Smooth muscle cell (in vitro differentiated cells): ENCODE measurements at regions not wholly inside any gene's neighbourhood (a gene's known extent, or its start where the extent isn't known, plus 50 kb on each side); places are given as distances from the start of the nearest gene placed in this dataset.

Source experiments
- DNase-seq: peaks from one replicate; lab custom pipeline; 2025; ENCODE audit not compliant: unreplicated experiment; lab: John Stamatoyannopoulos, UW
- H2AFZ ChIP-seq: fragments of 200-600 bp; sonication (generic); 2 replicates; pipeline ENCODE4 v1.6.0; 2016; ENCODE audit warnings: antibody characterized with exemption, low read depth, mild to moderate bottlenecking
- H3F3A ChIP-seq: fragments of 200-600 bp; sonication (generic); 2 replicates; pipeline ENCODE4 v1.6.0; 2017; ENCODE audit warnings: antibody characterized with exemption, low read depth
- H3K27ac ChIP-seq: fragments of 200-600 bp; sonication (generic); 2 replicates; pipeline ENCODE4 v1.5.1; 2016; ENCODE audit warnings: low read depth, mild to moderate bottlenecking
- H3K27me3 ChIP-seq: fragments of 200-600 bp; sonication (generic); 2 replicates; pipeline ENCODE4 v1.6.1; 2016; ENCODE audit warnings: low read depth, mild to moderate bottlenecking
- H3K36me3 ChIP-seq: fragments of 200-600 bp; sonication (generic); 2 replicates; pipeline ENCODE4 v1.5.1; 2016; ENCODE audit warnings: low read depth
- H3K4me1 ChIP-seq: fragments of 200-600 bp; sonication (generic); 2 replicates; pipeline ENCODE4 v1.5.1; 2016; ENCODE audit warnings: low read depth
- H3K4me2 ChIP-seq: fragments of 200-600 bp; sonication (generic); 2 replicates; pipeline ENCODE4 v1.6.0; 2016; ENCODE audit warnings: mild to moderate bottlenecking
- H3K4me3 ChIP-seq: fragments of 200-600 bp; sonication (generic); 2 replicates; pipeline ENCODE4 v1.5.1; 2016; ENCODE audit warnings: mild to moderate bottlenecking
- H3K79me2 ChIP-seq: fragments of 200-600 bp; sonication (generic); 2 replicates; pipeline ENCODE4 v1.6.0; 2016; ENCODE audit warnings: low read depth, mild to moderate bottlenecking
- H3K9ac ChIP-seq: fragments of 200-600 bp; sonication (generic); 2 replicates; pipeline ENCODE4 v1.6.0; 2016; ENCODE audit warnings: low read depth
- H3K9me3 ChIP-seq: fragments of 200-600 bp; sonication (generic); replicated peaks from 2 replicates; pipeline ENCODE4 v1.5.1; 2016; ENCODE audit warnings: low read depth
- H4K20me1 ChIP-seq: fragments of 200-600 bp; sonication (generic); 2 replicates; pipeline ENCODE4 v1.6.0; 2016; ENCODE audit warnings: low read depth
- WGBS: methylation state at CpG from one replicate; pipeline ENCODE4 v1.1.7; 2016; ENCODE audit warnings: low lambda C conversion rate; 5-methylcytosine and 5-hydroxymethylcytosine counted together
- TF ChIP-seq, protein P1 (sequence below): fragments of 200-600 bp; sonication (generic); IDR thresholded peaks from 2 replicates; pipeline ENCODE4 v1.5.1; 2017; ENCODE audit warnings: borderline replicate concordance, mild to moderate bottlenecking, antibody characterized with exemption; ENCODE audit not compliant: insufficient read depth, poor library complexity, severe bottlenecking

DNA sequence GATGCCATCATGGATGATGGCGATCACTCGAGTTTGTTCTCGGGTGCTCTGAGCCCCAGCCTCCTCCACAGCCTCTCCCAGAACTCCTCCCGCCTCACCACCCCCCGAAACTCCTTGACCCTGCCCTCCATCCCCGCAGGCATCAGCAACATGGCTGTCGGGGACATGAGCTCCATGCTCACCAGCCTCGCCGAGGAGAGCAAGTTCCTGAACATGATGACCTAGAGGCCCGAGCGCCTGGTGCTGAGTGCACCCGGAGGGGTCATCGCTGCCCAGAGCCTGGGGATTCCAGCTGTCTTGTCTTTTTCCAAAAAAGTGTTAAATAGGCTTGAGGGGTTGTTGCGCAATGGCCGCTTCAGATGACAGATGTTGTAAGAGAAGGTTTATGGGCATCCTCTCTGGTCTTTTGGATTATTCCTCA is 254.8 kb downstream of the GLI2 start:
- Histone ChIP-seq H3K36me3 (peaks cover 5% of the 10 kb centered on the region), H3K4me3 (no peak overlapping the region), H4K20me1 (peaks cover 8% of the 10 kb centered on the region), H3F3A (no peaks in the 10 kb centered on the region), H3K4me2 (no peak overlapping the region), H3K9ac (no peak overlapping the region), H3K27me3 (no peaks in the 10 kb centered on the region), H3K4me1 (no peaks in the 10 kb centered on the region), H3K27ac (no peak overlapping the region), H3K9me3 (no peaks in the 10 kb centered on the region), H2AFZ (no peak overlapping the region), H3K79me2 (no peaks in the 10 kb centered on the region)
- TF ChIP-seq, protein P1, sequence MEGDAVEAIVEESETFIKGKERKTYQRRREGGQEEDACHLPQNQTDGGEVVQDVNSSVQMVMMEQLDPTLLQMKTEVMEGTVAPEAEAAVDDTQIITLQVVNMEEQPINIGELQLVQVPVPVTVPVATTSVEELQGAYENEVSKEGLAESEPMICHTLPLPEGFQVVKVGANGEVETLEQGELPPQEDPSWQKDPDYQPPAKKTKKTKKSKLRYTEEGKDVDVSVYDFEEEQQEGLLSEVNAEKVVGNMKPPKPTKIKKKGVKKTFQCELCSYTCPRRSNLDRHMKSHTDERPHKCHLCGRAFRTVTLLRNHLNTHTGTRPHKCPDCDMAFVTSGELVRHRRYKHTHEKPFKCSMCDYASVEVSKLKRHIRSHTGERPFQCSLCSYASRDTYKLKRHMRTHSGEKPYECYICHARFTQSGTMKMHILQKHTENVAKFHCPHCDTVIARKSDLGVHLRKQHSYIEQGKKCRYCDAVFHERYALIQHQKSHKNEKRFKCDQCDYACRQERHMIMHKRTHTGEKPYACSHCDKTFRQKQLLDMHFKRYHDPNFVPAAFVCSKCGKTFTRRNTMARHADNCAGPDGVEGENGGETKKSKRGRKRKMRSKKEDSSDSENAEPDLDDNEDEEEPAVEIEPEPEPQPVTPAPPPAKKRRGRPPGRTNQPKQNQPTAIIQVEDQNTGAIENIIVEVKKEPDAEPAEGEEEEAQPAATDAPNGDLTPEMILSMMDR = no peak
- no peak for DNase-seq
- 95% methylated on average over 15 of the region's 15 CpGs for WGBS

DNA sequence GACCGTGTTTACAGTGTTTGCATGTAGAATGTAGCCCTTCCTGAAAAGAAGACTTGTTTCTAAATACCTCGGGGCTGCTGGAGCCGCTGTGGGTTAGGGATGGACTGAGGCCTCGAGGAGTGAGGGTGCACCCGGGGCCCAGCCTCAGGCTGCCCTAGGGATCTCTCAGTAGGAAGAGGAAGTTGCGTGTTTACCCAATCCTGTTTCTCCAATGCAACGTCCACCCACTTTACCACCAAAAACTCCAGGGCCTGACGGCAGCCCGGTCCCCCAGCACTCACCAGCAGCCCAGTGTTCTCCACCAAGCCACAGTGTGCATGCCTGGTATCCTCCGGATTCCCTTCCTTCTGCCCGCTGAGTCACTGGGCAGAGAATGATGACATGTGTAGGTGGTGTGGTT is 255.8 kb downstream of the GLI2 start:
- Histone ChIP-seq H3K27me3 (no peaks in the 10 kb centered on the region), H3K4me3 (no peak overlapping the region), H3K4me2 (no peak overlapping the region), H3K36me3 (peaks cover 5% of the 10 kb centered on the region), H3K9ac (no peak overlapping the region), H3F3A (no peaks in the 10 kb centered on the region), H2AFZ (no peak overlapping the region), H4K20me1 (peaks cover 8% of the 10 kb centered on the region), H3K27ac (no peak overlapping the region), H3K79me2 (no peaks in the 10 kb centered on the region), H3K4me1 (no peaks in the 10 kb centered on the region), H3K9me3 (no peaks in the 10 kb centered on the region)
- WGBS = 70% methylated on average over 11 of the region's 11 CpGs
- TF ChIP-seq, protein P1 = no peak
- no peak for DNase-seq

DNA sequence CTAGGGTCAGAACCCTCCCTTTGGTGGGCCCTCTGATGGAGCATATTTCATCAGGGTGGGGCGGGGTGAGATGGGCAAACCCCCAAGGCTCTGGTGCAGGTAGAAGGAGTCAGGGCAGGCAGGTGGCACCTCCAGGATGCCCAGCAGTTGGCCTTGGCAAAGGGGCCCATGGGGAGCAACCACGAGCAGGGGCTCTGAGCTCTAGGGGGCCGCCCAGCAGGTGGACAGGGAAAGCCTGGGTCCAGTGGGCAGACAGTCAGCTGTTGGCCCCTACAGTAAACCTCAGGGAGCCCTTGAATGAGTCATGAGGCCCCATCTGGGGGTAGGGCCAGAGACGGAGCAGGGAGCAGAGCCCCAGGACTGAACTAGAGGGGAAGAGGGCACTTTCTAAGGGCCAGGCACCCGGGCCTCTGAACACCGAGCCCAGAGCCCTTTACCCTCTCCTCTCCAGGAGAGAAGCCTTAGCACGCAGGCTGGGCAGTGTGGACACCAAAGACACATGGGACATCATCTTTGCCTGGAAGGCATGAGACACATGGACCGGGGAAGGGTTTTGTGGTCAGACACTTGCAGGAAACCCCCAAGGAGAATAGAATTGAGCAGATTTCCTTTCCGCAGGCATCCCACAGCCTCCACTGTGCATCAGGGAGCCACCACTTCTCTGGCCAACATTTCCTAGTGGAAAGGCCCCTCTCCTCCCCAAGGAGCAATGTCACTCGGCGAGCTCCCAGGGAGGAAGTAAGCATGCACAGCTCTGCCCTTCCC is 257.3 kb downstream of the GLI2 start:
- Histone ChIP-seq H4K20me1 (peaks cover 8% of the 10 kb centered on the region), H3K9ac (no peak overlapping the region), H3K79me2 (no peaks in the 10 kb centered on the region), H3K9me3 (no peaks in the 10 kb centered on the region), H3F3A (no peaks in the 10 kb centered on the region), H3K4me2 (no peak overlapping the region), H3K4me1 (no peaks in the 10 kb centered on the region), H3K27ac (no peak overlapping the region), H3K27me3 (no peaks in the 10 kb centered on the region), H3K4me3 (no peak overlapping the region), H3K36me3 (peaks cover 5% of the 10 kb centered on the region), H2AFZ (no peak overlapping the region)
- TF ChIP-seq, protein P1 = no peak
- WGBS = 88% methylated on average over 11 of the region's 11 CpGs
- no peak for DNase-seq

DNA sequence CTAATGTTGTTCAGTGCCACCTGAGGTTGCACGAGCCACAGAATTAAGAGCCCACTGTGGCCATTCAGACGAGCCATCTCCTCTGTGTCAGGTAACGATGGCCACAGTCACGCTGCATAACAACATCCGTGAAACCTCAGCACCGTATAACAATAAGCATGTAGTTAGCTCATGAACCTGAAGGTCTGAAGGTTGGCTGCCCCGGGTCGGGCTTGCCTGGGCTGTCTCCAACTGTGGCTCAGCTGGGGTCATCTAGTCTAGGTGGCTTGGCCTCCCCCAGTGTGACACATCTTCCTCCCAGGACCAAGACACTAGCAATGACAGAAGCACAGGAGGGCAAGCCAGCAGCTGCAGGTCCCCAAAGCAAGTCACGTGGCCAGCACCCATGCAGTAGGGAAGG is 258.0 kb downstream of the GLI2 start:
- DNase-seq = no peak
- Histone ChIP-seq H3K79me2 (no peaks in the 10 kb centered on the region), H3K27me3 (no peaks in the 10 kb centered on the region), H4K20me1 (peaks cover 8% of the 10 kb centered on the region), H3K9ac (no peak overlapping the region), H3K9me3 (no peaks in the 10 kb centered on the region), H3K4me2 (no peak overlapping the region), H2AFZ (no peak overlapping the region), H3K36me3 (peaks cover 5% of the 10 kb centered on the region), H3K4me3 (no peak overlapping the region), H3K27ac (no peak overlapping the region), H3F3A (no peaks in the 10 kb centered on the region), H3K4me1 (no peaks in the 10 kb centered on the region)
- TF ChIP-seq, protein P1 = no peak
- WGBS = 84% methylated on average over 9 of the region's 9 CpGs
